Panc1 (cell line): ENCODE measurements at regions not wholly inside any gene's neighbourhood (a gene's known extent, or its start where the extent isn't known, plus 50 kb on each side); places are given as distances from the start of the nearest gene placed in this dataset.

Experiments
- ATAC-seq: fragments of 200-7000 bp; cut with Tn5 transposase; 2 replicates; pipeline ENCODE4 v1.9.1; 2020; ENCODE audit warnings: mild to moderate bottlenecking, moderate library complexity
- BruUV-seq: library from RNA; stranded (reverse); fragments of 400-500 nt; replicated peaks from 2 replicates; lab custom pipeline; 2021; lab: Mats Ljungman, UMichigan
- CTCF ChIA-PET: fragments of 300-600 bp; sonication (Branson Sonifier 250); formaldehyde crosslinking; loops from one replicate; lab custom pipeline; 2022; ENCODE audit warnings: antibody characterized with exemption; lab: Charles Lee
- POLR2A ChIA-PET: fragments of 300-600 bp; sonication (Branson Sonifier 250); formaldehyde crosslinking; loops from one replicate; lab custom pipeline; 2022; ENCODE audit warnings: antibody characterized with exemption; lab: Charles Lee
- DNase-seq: peaks from one replicate; pipeline ENCODE4 v3.0.0-alpha.2; 2010; ENCODE audit warnings: low read depth, low spot score
- H3K27ac ChIP-seq: 2 replicates; pipeline ENCODE4 v1.5.1; 2011; ENCODE audit warnings: mild to moderate bottlenecking, low read length, inconsistent platforms
- H3K27me3 ChIP-seq: fragments of 200-500 bp; sonication (Bioruptor generic); 2 replicates; pipeline ENCODE4 v1.6.0; 2014; ENCODE audit warnings: low read length, inconsistent platforms; ENCODE audit not compliant: control insufficient read depth, insufficient read depth
- H3K36me3 ChIP-seq: fragments of 200-500 bp; sonication (Bioruptor generic); 2 replicates; pipeline ENCODE4 v1.5.1; 2014; ENCODE audit warnings: inconsistent platforms, mild to moderate bottlenecking, low read length, moderate library complexity; ENCODE audit not compliant: control insufficient read depth, insufficient read depth
- H3K4me1 ChIP-seq: 2 replicates; pipeline ENCODE4 v1.5.1; 2011; ENCODE audit warnings: inconsistent platforms, mild to moderate bottlenecking, low read length, moderate library complexity; ENCODE audit not compliant: control insufficient read depth, insufficient read depth
- H3K4me3 ChIP-seq, 2 experiments: 2 replicates each; pipeline ENCODE4 v1.5.1; 2011 to 2012; ENCODE audit warnings: low read depth in 2 of 2, low read length in 2 of 2, mild to moderate bottlenecking in 2 of 2, inconsistent platforms in 1 of 2, moderate library complexity in 1 of 2
- H3K9me3 ChIP-seq: fragments of 200-500 bp; sonication (Bioruptor generic); 2 replicates; pipeline ENCODE4 v1.5.1; 2014; ENCODE audit warnings: low read depth, mild to moderate bottlenecking, inconsistent platforms, low read length, moderate library complexity; ENCODE audit not compliant: control insufficient read depth, insufficient read depth
- CTCF ChIP-seq: fragments of 450-650 bp; IDR thresholded peaks from 2 replicates; pipeline ENCODE4 v1.5.1; 2017; ENCODE audit warnings: mild to moderate bottlenecking
- POLR2AphosphoS5 ChIP-seq: IDR thresholded peaks from 2 replicates; pipeline ENCODE4 v1.6.1; 2012; ENCODE audit warnings: mild to moderate bottlenecking, low read depth, low read length, moderate library complexity
- REST ChIP-seq, 2 experiments: IDR thresholded peaks; 2 replicates each; pipeline ENCODE4 v1.6.1; 2011 to 2012; ENCODE audit warnings: low read depth in 2 of 2, control low read depth in 1 of 2, low read length in 1 of 2, mild to moderate bottlenecking in 1 of 2, moderate library complexity in 1 of 2; ENCODE audit not compliant: insufficient read depth in 1 of 2
- SIN3A ChIP-seq: IDR thresholded peaks from 2 replicates; pipeline ENCODE4 v1.6.1; 2012; ENCODE audit warnings: low read depth, mild to moderate bottlenecking, low read length, moderate library complexity, borderline replicate concordance; ENCODE audit not compliant: insufficient read depth
- TCF7L2 ChIP-seq: IDR thresholded peaks from 2 replicates; pipeline ENCODE4 v1.6.1; 2011; ENCODE audit warnings: mild to moderate bottlenecking, low read depth, low read length, inconsistent platforms
- in situ Hi-C: cut with HindIII; loops from 2 replicates; pipeline ENCODE4 v1.10.0; 2016; ENCODE audit warnings: low sequenced_read_pairs, low pct_unique_long_range_greater_than_20kb
- intact Hi-C: fragments of 100-400 bp; cut with micrococcal nuclease; formaldehyde crosslinking; loops from one replicate; pipeline ENCODE4 v1.10.0; 2022; ENCODE audit not compliant: unreplicated experiment

- H3K4me3 ChIP-seq: no peak overlapping the region
- H3K36me3 ChIP-seq: no peaks in the 10 kb centered on the region
- no peak for DNase-seq
- TF ChIP-seq CTCF (no peak), REST (IDR thresholded peaks at IDR 0.05; ENCODE audit: insufficient read depth in 1 of 2, low read depth in 2 of 2, low read length in 1 of 2) (no peak), SIN3A (no peak)
- in situ Hi-C loops: no loop called here
- ChIA-PET POLR2A (no interaction called here), CTCF (no interaction called here)
- H3K27ac ChIP-seq: no peak overlapping the region
- no peaks in the 10 kb centered on the region; the same call in 1 of the 2 replicates for H3K27me3 ChIP-seq
- no peaks in the 10 kb centered on the region for H3K4me1 ChIP-seq
- H3K9me3 ChIP-seq: no peaks in the 10 kb centered on the region
- BruUV-seq: no TSS peak
- no peak for ATAC-seq
- intact Hi-C loops: no loop called here
Observed at GRCh38 chr2:199147216-199147615, 310.5 kb downstream of the SATB2 start.

- CTCF ChIA-PET: no interaction called here
- in situ Hi-C loops: no loop called here
Observed at GRCh38 chr2:199144546-199144945, 313.2 kb downstream of the SATB2 start.

More at GRCh38 chr2:199144546-199144945, 313.2 kb downstream of the SATB2 start:
- intact Hi-C loops: no loop called here
- Histone ChIP-seq H3K36me3 (no peaks in the 10 kb centered on the region), H3K4me3 (no peak overlapping the region), H3K9me3 (no peaks in the 10 kb centered on the region), H3K4me1 (no peaks in the 10 kb centered on the region), H3K27me3 (no peaks in the 10 kb centered on the region; the same call in 1 of the 2 replicates), H3K27ac (no peak overlapping the region)
- ATAC-seq: no peak
- BruUV-seq: no TSS peak
- TF ChIP-seq CTCF (no peak), REST (IDR thresholded peaks at IDR 0.05; ENCODE audit: insufficient read depth in 1 of 2, low read depth in 2 of 2, low read length in 1 of 2) (no peak), TCF7L2 (no peak), SIN3A (no peak), POLR2AphosphoS5 (no peak)
- DNase-seq: no peak
- POLR2A ChIA-PET: no interaction called here
